ENCODE measurements at regions not wholly inside any gene's neighbourhood (a gene's known extent, or its start where the extent isn't known, plus 50 kb on each side); places are given as distances from the start of the nearest gene placed in this dataset.

GRCh38 chr7:86930554-86931307 is 128.7 kb downstream of the ELAPOR2 start:
- no peak overlapping the region for H3K27ac ChIP-seq (ENCODE audit: control insufficient read depth, insufficient read depth)
- peaks cover 2% of the 10 kb centered on the region; the same call in 2 of the 3 replicates for H3K9me3 ChIP-seq (replicated peaks; ENCODE audit: control insufficient read depth, insufficient read depth, low read length)
- H3K9ac ChIP-seq (ENCODE audit: control insufficient read depth, insufficient read depth, low read length) = no peak overlapping the region
- FAIRE-seq (no peak), DNase-seq (ENCODE audit: low read depth, low spot score) (no peak), ATAC-seq (no peak)
- WGBS (ENCODE audit: insufficient coverage, insufficient replicate concordance, low lambda C conversion rate, missing lambda C conversion rate) = 59% methylated on average over 5 of the region's 5 CpGs
- BruUV-seq (replicated peaks) = no TSS peak
- intact Hi-C loops (cut with micrococcal nuclease; ENCODE audit: unreplicated experiment) (no loop called here), in situ Hi-C loops (cut with MboI) (loop anchor here (5.0 to 25.0 kb wide), 2 partner anchors 307 to 482 kb away; no protein-coding TSS in a partner anchor)
- no peaks in the 10 kb centered on the region for H3K27me3 ChIP-seq (replicated peaks in 1 of 2; ENCODE audit: control insufficient read depth in 2 of 2, insufficient read depth in 2 of 2, low read length in 1 of 2)
- no peak overlapping the region for H2AFZ ChIP-seq (ENCODE audit: control insufficient read depth, low read depth, low read length)
- H3K4me3 ChIP-seq = no peak overlapping the region
- H3K36me3 ChIP-seq (ENCODE audit: control insufficient read depth in 2 of 2, insufficient read depth in 2 of 2, low read length in 1 of 2) = no peaks in the 10 kb centered on the region
- ChIA-PET RAD21 (ENCODE audit: unreplicated experiment) (no interaction called here), CTCF (interaction anchor here (0.9 to 4.4 kb wide), 5 partner anchors 19 to 485 kb away, joined by 3 to 17 read pairs (median 4); no protein-coding TSS in a partner anchor), POLR2A (no interaction called here), SMC1A (ENCODE audit: uncharacterized antibody, unreplicated experiment) (interaction anchor here (1.6 to 1.9 kb wide), 2 partner anchors 12 to 218 kb away, joined by 5 to 9 read pairs; no protein-coding TSS in a partner anchor)
- H4K20me1 ChIP-seq (ENCODE audit: control insufficient read depth, insufficient read depth) = no peaks in the 10 kb centered on the region
- no peaks in the 10 kb centered on the region for H3K79me2 ChIP-seq (ENCODE audit: control insufficient read depth, insufficient read depth, low read length)
- peaks cover 10% of the 10 kb centered on the region for H3K4me1 ChIP-seq (ENCODE audit: control insufficient read depth, insufficient read depth, low read length)
- H3K4me2 ChIP-seq (ENCODE audit: control insufficient read depth, insufficient read depth) = no peak overlapping the region
- TF ChIP-seq SMAD1 (IDR thresholded peaks at IDR 0.05; ENCODE audit: low read depth, partially characterized antibody) = no peak
- no peak for TF ChIP-seq NFXL1 (IDR thresholded peaks at IDR 0.05; ENCODE audit: borderline replicate concordance)
- no peak for TF ChIP-seq NRF1 (conservative IDR thresholded peaks at IDR 0.05; ENCODE audit: low read depth, low read length)
- TF ChIP-seq EED (IDR thresholded peaks at IDR 0.05; ENCODE audit: low read depth) = no peak
- no peak for TF ChIP-seq SPI1 (IDR thresholded peaks at IDR 0.05; ENCODE audit: borderline replicate concordance, insufficient read depth, low read depth, low read length)
- TF ChIP-seq HSF1 (IDR thresholded peaks at IDR 0.05; ENCODE audit: low read depth, low read length) = no peak
- TF ChIP-seq RELA (IDR thresholded peaks at IDR 0.05; ENCODE audit: borderline replicate concordance, partially characterized antibody) = no peak
- TF ChIP-seq SKIL (IDR thresholded peaks at IDR 0.05; ENCODE audit: low read depth, poor library complexity, severe bottlenecking) = no peak
- no peak for TF ChIP-seq BHLHE40 (IDR thresholded peaks at IDR 0.05; ENCODE audit: borderline replicate concordance in 1 of 2, low read depth in 2 of 2, low read length in 1 of 2)
- TF ChIP-seq BCLAF1 (IDR thresholded peaks at IDR 0.05) = no peak
- no peak for TF ChIP-seq CHD4 (IDR thresholded peaks at IDR 0.05)
- no peak for TF ChIP-seq POLR2AphosphoS2 (IDR thresholded peaks at IDR 0.05; ENCODE audit: low read depth, low read length)
- TF ChIP-seq TCF12 (IDR thresholded peaks at IDR 0.05; ENCODE audit: low read depth, low read length) = no peak
- TF ChIP-seq RAD21 (IDR thresholded peaks at IDR 0.05; ENCODE audit: insufficient read depth, low read depth, low read length) = no peak
- TF ChIP-seq ATF3 (IDR thresholded peaks at IDR 0.05; ENCODE audit: borderline replicate concordance, extremely low read depth, low read depth, low read length) = no peak
- no peak for TF ChIP-seq SRF (IDR thresholded peaks at IDR 0.05; ENCODE audit: low read depth in 2 of 2, low read length in 2 of 2)
